GM18519 (cell line): ENCODE measurements at regions not wholly inside any gene's neighbourhood (a gene's known extent, or its start where the extent isn't known, plus 50 kb on each side); places are given as distances from the start of the nearest gene placed in this dataset.

Experiments used
- ATAC-seq: cut with Tn5 transposase; IDR thresholded peaks from one replicate; pipeline ENCODE4 v1.9.1; 2021; ENCODE audit warnings: mild to moderate bottlenecking, moderate library complexity; ENCODE audit not compliant: unreplicated experiment, low FRiP score

- no peak for ATAC-seq
Measured at GRCh38 chr18:41758534-41758933, 196.5 kb upstream of the PIK3C3 start.

GRCh38 chr18:41756141-41756540 lies 198.9 kb upstream of the PIK3C3 start:
- no peak for ATAC-seq

GRCh38 chr18:41754332-41754731 lies 200.7 kb upstream of the PIK3C3 start:
- ATAC-seq, result no peak

- no peak for ATAC-seq
Measured at GRCh38 chr18:41753826-41754225, 201.2 kb upstream of the PIK3C3 start.

GRCh38 chr18:41752826-41753225 lies 202.2 kb upstream of the PIK3C3 start:
- no peak for ATAC-seq

GRCh38 chr18:41751652-41752051 lies 203.4 kb upstream of the PIK3C3 start:
- no peak for ATAC-seq

- ATAC-seq, result no peak
Measured at GRCh38 chr18:41751161-41751560, 203.9 kb upstream of the PIK3C3 start.

- ATAC-seq, result no peak
Measured at GRCh38 chr18:41747723-41748242, 207.3 kb upstream of the PIK3C3 start.

- ATAC-seq, result no peak
Measured at GRCh38 chr18:41745166-41746049, 209.6 kb upstream of the PIK3C3 start.

- no peak for ATAC-seq
Measured at GRCh38 chr18:41744421-41745030, 210.5 kb upstream of the PIK3C3 start.

GRCh38 chr18:41737218-41737617 lies 217.8 kb upstream of the PIK3C3 start:
- no peak for ATAC-seq

- ATAC-seq, result no peak
Measured at GRCh38 chr18:41734917-41735316, 220.1 kb upstream of the PIK3C3 start.

- ATAC-seq, result no peak
Measured at GRCh38 chr18:41732356-41732755, 222.7 kb upstream of the PIK3C3 start.

- ATAC-seq, result no peak
Measured at GRCh38 chr18:41731884-41732283, 223.2 kb upstream of the PIK3C3 start.

- no peak for ATAC-seq
Measured at GRCh38 chr18:41724195-41724594, 230.8 kb upstream of the PIK3C3 start.

GRCh38 chr18:41721103-41721790 lies 233.8 kb upstream of the PIK3C3 start:
- ATAC-seq, result no peak

- ATAC-seq, result no peak
Measured at GRCh38 chr18:41720226-41720625, 234.8 kb upstream of the PIK3C3 start.

GRCh38 chr18:41719808-41720207 lies 235.2 kb upstream of the PIK3C3 start:
- no peak for ATAC-seq

- ATAC-seq, result no peak
Measured at GRCh38 chr18:41714872-41715271, 240.2 kb upstream of the PIK3C3 start.

- no peak for ATAC-seq
Measured at GRCh38 chr18:41713969-41714825, 240.8 kb upstream of the PIK3C3 start.
